ENCODE measurements at regions not wholly inside any gene's neighbourhood (a gene's known extent, or its start where the extent isn't known, plus 50 kb on each side); places are given as distances from the start of the nearest gene placed in this dataset.

- TF ChIP-seq, protein P1, sequence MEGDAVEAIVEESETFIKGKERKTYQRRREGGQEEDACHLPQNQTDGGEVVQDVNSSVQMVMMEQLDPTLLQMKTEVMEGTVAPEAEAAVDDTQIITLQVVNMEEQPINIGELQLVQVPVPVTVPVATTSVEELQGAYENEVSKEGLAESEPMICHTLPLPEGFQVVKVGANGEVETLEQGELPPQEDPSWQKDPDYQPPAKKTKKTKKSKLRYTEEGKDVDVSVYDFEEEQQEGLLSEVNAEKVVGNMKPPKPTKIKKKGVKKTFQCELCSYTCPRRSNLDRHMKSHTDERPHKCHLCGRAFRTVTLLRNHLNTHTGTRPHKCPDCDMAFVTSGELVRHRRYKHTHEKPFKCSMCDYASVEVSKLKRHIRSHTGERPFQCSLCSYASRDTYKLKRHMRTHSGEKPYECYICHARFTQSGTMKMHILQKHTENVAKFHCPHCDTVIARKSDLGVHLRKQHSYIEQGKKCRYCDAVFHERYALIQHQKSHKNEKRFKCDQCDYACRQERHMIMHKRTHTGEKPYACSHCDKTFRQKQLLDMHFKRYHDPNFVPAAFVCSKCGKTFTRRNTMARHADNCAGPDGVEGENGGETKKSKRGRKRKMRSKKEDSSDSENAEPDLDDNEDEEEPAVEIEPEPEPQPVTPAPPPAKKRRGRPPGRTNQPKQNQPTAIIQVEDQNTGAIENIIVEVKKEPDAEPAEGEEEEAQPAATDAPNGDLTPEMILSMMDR (IDR thresholded peaks at IDR 0.05): no peak
- TF ChIP-seq POLR2A (IDR thresholded peaks at IDR 0.05): no peak
Observed at GRCh38 chr16:85394456-85395206, 218.5 kb upstream of the GSE1 start.

Measured in heart left ventricle (tissue), 13 donors.